Suprapubic skin (tissue), 4 donors: ENCODE measurements at regions not wholly inside any gene's neighbourhood (a gene's known extent, or its start where the extent isn't known, plus 50 kb on each side); places are given as distances from the start of the nearest gene placed in this dataset.
A peak's percentile ranks its signal among the peaks of the same experiment; 100 is the strongest.

ENCODE experiments used
- DNase-seq, 2 donors: peaks; one replicate each; pipeline ENCODE4 v3.0.0-alpha.2; 2019; ENCODE audit warnings: low spot score in 2 of 2
- H3K27ac ChIP-seq: fragments of 200-600 bp; sonication (generic); one replicate; pipeline ENCODE4 v1.5.1; 2019
- H3K27me3 ChIP-seq: fragments of 200-600 bp; sonication (generic); one replicate; pipeline ENCODE4 v1.5.1; 2019
- H3K36me3 ChIP-seq: fragments of 200-600 bp; sonication (generic); one replicate; pipeline ENCODE4 v1.5.1; 2019
- H3K4me1 ChIP-seq: fragments of 200-600 bp; sonication (generic); one replicate; pipeline ENCODE4 v1.5.1; 2019
- H3K4me3 ChIP-seq: fragments of 200-600 bp; sonication (generic); one replicate; pipeline ENCODE4 v1.5.1; 2019; ENCODE audit warnings: mild to moderate bottlenecking
- H3K9me3 ChIP-seq: fragments of 200-600 bp; sonication (generic); one replicate; pipeline ENCODE4 v1.5.1; 2019
- CTCF ChIP-seq, 2 donors: fragments of 200-600 bp in 1 of 2; fragments of 450-650 bp in 1 of 2; sonication (generic) in 1 of 2; IDR thresholded peaks; one replicate each; pipeline ENCODE4 v1.5.1; 2016 to 2019; ENCODE audit warnings: antibody characterized with exemption in 2 of 2, mild to moderate bottlenecking in 1 of 2, moderate library complexity in 1 of 2
- EP300 ChIP-seq: sonication (generic); formaldehyde crosslinking; IDR thresholded peaks from one replicate; pipeline ENCODE4 v1.6.1; 2017; ENCODE audit warnings: antibody characterized with exemption
- POLR2A ChIP-seq, 2 donors: fragments of 450-650 bp; IDR thresholded peaks; one replicate each; pipeline ENCODE4 v1.6.1; 2017; ENCODE audit warnings: antibody characterized with exemption in 2 of 2, mild to moderate bottlenecking in 2 of 2, moderate library complexity in 2 of 2
- POLR2AphosphoS5 ChIP-seq, 3 donors: sonication (generic); formaldehyde crosslinking; IDR thresholded peaks; one replicate each; pipeline ENCODE4 v1.6.1; 2017; ENCODE audit warnings: antibody characterized with exemption in 3 of 3
- WGBS: methylation state at CpG from one replicate; pipeline ENCODE4 v1.1.5; 2018; 5-methylcytosine and 5-hydroxymethylcytosine counted together

DNA sequence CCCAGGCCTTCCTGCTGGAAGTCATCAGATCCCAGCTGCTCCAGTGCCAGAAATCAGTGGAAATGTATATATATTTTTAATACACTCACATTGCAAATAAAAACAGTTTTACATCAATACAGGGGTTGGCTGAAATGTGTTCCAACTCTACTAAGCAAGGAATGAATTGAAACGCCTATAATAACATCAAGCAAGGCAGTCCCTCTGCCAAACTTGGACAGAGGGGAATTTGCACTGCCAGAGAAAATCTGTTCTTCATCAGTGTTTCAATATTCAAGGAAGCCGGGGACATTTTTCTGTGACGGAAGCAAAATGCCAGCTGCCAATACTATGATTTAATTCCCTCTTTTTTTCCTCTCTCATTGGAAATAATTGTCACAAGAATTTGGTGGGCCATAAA, 335.3 kb downstream of the TNS1 start:
- Histone ChIP-seq H3K9me3 (no peaks in the 10 kb centered on the region), H3K27me3 (no peaks in the 10 kb centered on the region), H3K4me1 (peaks cover 34% of the 10 kb centered on the region), H3K4me3 (no peak overlapping the region), H3K27ac (peak overlapping the region; percentile 49), H3K36me3 (no peaks in the 10 kb centered on the region)
- peak in 1 of 2 donors; percentile 68 for DNase-seq
- WGBS: 57% methylated on average over 3 of the region's 3 CpGs
- no peak for TF ChIP-seq POLR2A (IDR thresholded peaks at IDR 0.05)
- peak in 1 of 3 donors; percentile 24 for TF ChIP-seq POLR2AphosphoS5 (IDR thresholded peaks at IDR 0.05)
- TF ChIP-seq EP300: no peak
- no peak for TF ChIP-seq CTCF (IDR thresholded peaks at IDR 0.05)

- whole genome bisulfite sequencing: 76% methylated on average over 2 of the region's 2 CpGs
- DNase-seq: peak in 1 of 2 donors; percentile 14
- Histone ChIP-seq H3K9me3 (no peaks in the 10 kb centered on the region), H3K4me1 (peaks cover 34% of the 10 kb centered on the region), H3K4me3 (no peak overlapping the region), H3K36me3 (no peaks in the 10 kb centered on the region), H3K27ac (peak overlapping the region; percentile 49), H3K27me3 (no peaks in the 10 kb centered on the region)
- TF ChIP-seq POLR2AphosphoS5 (IDR thresholded peaks at IDR 0.05): no peak
- no peak for TF ChIP-seq CTCF (IDR thresholded peaks at IDR 0.05)
- no peak for TF ChIP-seq EP300
- TF ChIP-seq POLR2A (IDR thresholded peaks at IDR 0.05): no peak
Measured at GRCh38 chr2:217667035-217667434, 335.8 kb downstream of the TNS1 start.

GRCh38 chr2:217666338-217666737, 336.5 kb downstream of the TNS1 start:
- no peak overlapping the region for H3K27ac ChIP-seq
- H3K4me3 ChIP-seq: no peak overlapping the region
- no peaks in the 10 kb centered on the region for H3K27me3 ChIP-seq
- TF ChIP-seq POLR2A (IDR thresholded peaks at IDR 0.05) (no peak), POLR2AphosphoS5 (IDR thresholded peaks at IDR 0.05) (no peak), EP300 (no peak), CTCF (IDR thresholded peaks at IDR 0.05) (no peak)
- WGBS: 64% methylated on average over 2 of the region's 2 CpGs
- H3K4me1 ChIP-seq: peaks cover 35% of the 10 kb centered on the region
- H3K36me3 ChIP-seq: no peaks in the 10 kb centered on the region
- peak in 1 of 2 donors; percentile 6 for DNase-seq
- no peaks in the 10 kb centered on the region for H3K9me3 ChIP-seq

DNA sequence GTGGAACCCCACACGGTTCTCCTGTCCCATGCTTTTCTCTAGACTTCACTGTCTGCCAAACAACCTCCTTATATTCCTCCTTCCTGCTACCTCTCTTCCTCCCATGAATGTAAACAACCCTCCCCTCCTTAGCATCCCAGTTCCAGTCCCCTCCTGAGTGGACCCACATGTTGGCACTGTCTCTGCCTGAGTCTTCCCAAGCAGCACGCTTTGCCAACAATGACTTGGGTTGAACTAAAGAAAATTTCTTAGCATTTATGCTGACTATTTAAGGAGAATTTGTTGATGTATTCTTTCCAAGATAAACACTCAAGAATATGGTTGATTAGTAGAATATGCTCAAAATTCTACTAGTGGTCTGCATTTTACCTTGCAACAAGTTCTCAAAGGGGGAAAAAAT, 338.0 kb downstream of the TNS1 start:
- peak in 1 of 2 donors; percentile 10 for DNase-seq
- 78% methylated on average over 2 of the region's 2 CpGs for WGBS
- H3K4me1 ChIP-seq: peaks cover 32% of the 10 kb centered on the region
- TF ChIP-seq POLR2A (IDR thresholded peaks at IDR 0.05): no peak
- no peak for TF ChIP-seq EP300
- TF ChIP-seq CTCF (IDR thresholded peaks at IDR 0.05): no peak
- TF ChIP-seq POLR2AphosphoS5 (IDR thresholded peaks at IDR 0.05): no peak
- no peak overlapping the region for H3K27ac ChIP-seq
- no peaks in the 10 kb centered on the region for H3K36me3 ChIP-seq
- H3K27me3 ChIP-seq: no peaks in the 10 kb centered on the region
- no peak overlapping the region for H3K4me3 ChIP-seq
- H3K9me3 ChIP-seq: no peaks in the 10 kb centered on the region

GRCh38 chr2:217662984-217663602, 339.7 kb downstream of the TNS1 start:
- no peaks in the 10 kb centered on the region for H3K27me3 ChIP-seq
- H3K36me3 ChIP-seq: no peaks in the 10 kb centered on the region
- DNase-seq: no peak
- H3K9me3 ChIP-seq: no peaks in the 10 kb centered on the region
- WGBS: 77% methylated on average over 3 of the region's 3 CpGs
- H3K27ac ChIP-seq: no peak overlapping the region
- TF ChIP-seq POLR2A (IDR thresholded peaks at IDR 0.05) (no peak), CTCF (IDR thresholded peaks at IDR 0.05) (no peak)
- H3K4me1 ChIP-seq: peaks cover 31% of the 10 kb centered on the region
- H3K4me3 ChIP-seq: no peak overlapping the region
